NCI-H526 treated with DMSO at 0.1 percent for 48 hours (cell line): ENCODE measurements at regions not wholly inside any gene's neighbourhood (a gene's known extent, or its start where the extent isn't known, plus 50 kb on each side); places are given as distances from the start of the nearest gene placed in this dataset.

Experiments
- DNase-seq: peaks from one replicate; lab custom pipeline; 2025; lab: John Stamatoyannopoulos, UW

DNA sequence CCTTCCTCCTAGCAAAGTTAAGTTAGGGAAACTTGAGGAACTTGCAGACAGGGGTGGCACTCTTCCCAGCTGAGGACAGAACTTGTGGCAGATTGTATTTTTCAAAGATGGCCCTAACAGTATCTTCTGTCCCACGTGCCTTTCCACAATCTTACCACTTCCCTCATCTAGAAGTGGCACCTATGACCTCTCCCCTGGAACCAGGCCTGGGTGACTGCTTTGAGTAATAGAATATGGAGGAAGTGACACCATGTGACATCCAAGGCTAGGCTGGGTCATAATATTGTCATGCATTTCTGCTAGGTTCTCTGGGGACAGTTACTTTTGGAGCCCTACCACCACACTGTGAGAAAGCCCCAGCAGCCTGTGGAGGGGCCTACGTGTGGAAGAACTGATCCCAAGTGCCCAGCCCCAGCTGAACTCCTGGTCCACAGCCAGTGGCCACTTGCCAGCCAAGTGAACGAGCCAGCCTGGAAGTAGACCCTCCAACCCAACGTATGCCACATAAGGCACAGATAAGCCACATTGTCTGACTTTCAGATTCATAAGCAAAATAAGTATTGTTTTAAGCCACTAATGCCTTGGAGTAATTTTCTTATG lies 193.7 kb downstream of the PTPN20 start:
- DNase-seq, result no peak

DNA sequence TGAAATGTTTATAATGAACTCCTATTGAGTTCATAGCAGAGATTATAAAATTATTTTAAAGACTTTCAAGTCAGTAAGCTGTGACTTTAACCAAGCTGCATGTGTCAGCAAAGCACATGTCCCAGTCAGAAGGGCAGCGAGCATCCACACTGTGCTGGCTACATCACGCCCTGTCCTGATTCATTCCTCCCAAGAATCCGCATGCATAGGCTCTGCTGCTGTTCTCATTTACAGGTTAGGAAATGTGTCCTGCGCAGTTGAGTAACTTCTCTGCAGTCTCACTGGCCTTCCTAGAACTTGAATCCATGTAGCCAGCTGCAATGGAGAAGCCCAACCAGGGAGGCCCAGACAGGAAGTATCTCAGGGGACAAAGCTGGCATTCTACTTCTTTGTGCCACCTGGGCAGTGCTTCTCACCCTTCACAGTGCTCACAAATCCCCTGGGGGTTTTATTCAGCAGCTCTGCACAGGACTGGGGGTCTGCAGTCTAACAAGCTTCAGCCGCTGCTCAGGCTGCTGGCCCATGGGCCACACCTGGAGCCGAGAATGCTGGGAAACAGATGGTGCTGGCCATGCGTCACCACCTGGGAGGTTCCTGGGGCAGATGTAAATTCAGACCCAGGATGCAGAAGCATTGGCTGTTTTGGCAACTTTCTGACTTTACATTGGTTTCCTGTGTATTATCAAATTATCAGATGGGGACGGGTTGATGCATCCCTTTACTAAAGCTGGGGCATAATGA lies 192.8 kb upstream of the GDF10 start:
- DNase-seq, result no peak

DNA sequence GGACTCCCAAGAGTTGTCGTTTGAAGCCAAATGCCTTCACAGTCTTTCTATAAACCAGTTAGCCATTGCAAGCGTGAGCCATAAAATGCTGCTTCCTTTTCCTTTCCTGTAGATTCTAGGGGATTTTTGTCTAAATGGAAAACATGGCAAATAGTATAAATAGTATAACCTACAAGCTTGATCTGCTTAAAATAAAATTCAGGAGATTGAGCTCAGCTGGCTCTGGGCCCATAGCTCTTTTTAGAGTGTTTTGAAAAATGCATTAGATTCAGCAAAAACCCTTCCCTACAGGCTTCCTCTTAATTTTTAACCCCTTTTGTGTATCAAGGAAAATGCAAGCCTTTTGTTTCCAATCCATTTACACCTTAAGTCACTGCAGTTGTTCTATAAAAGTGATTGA lies 190.1 kb upstream of the GDF10 start:
- no peak for DNase-seq

DNA sequence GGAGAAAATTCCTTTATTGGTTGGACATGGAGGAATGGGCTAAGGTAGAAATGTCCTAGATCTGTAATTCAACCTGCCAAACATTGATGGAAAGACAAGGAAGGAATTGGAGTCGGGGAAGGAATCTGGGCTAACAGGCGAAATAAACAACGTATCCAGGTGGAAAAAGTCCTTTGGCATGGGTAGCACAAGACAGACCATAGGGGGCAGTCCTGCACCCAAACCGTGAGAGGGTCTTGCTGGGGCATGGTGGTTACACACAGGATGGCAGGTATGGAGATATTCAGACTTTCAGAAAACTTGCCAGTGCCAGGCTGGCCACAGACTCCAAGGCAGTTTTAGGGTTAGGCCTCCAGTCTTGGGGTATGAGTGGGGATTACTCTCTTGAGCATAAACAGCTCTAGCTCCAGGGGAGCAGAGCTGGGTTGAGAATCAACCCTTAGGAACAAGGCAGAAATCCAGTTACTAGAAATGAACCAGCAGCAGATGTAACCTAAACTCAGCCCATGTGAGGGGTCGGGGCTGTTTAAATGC lies 188.6 kb upstream of the GDF10 start:
- DNase-seq, result no peak

DNA sequence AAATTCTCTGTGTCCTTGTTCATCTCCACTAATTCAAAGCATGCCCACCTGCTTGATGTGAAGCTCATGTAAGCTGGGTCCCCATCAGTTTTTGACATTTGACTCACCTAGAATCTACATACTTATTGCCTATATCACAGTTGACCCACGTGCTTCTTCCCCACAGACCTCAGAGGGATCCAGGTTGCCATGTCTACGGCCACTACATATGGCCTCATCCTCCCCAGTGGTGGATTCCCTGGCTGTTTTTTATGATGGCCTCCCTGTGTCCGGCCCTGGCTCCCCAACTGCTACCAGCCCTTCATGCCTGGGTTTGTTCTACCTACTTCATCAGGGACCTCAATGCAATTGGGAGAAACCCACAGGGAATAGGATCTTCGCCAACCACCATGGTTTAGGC lies 187.4 kb upstream of the GDF10 start:
- DNase-seq, result no peak

DNA sequence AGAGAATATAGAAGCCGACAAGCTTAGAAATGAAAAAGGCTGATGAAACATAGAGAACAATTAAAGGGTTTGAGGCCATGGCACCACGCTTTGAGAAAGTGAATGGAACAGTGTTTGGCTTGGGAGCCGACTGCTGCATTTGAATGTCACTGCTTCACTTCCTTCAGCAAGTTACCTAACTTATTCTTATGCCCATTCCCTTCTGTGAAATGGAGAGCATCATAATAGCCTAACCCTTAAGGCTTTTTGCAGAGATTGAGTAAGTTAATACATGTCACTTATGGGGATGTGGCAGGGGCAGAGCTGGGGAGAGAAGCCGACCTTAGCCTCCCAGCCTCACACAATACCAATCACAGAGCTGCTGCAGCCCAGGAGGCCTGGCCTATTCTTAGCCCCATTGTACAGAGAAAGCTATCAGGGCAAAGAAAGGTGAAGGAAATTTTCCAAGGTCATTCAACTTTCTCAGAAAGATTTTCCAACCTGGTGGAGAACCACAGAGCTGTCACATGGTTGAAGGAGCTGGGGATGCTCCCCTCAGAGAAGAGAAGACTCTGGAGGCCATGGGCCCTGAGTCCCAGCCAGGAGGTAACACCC lies 186.0 kb upstream of the GDF10 start:
- no peak for DNase-seq

DNA sequence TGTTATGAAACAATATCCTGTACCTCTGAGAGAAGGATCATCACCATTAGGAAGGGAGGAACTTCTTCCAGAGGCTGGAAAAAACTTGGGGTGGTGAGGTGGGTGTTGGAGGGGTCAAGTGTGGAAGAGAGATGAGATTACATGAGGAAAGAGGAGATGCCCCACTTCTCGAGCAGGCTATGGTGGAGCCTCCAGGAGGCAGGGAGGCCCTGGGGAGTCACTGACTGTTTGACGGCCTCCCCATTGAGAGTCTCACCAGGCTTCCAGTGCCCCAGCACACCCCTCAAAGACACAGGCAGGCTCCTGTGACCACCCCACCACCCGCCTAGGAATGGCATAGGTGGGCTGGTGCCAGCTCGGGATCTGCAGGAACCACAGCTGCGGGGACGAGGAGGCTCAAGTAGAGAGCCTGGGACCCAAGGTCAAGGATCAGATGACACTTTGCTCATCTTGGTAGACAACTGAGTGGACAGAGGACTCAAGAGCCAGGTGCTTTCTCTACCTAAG lies 185.3 kb upstream of the GDF10 start:
- DNase-seq, result no peak

DNA sequence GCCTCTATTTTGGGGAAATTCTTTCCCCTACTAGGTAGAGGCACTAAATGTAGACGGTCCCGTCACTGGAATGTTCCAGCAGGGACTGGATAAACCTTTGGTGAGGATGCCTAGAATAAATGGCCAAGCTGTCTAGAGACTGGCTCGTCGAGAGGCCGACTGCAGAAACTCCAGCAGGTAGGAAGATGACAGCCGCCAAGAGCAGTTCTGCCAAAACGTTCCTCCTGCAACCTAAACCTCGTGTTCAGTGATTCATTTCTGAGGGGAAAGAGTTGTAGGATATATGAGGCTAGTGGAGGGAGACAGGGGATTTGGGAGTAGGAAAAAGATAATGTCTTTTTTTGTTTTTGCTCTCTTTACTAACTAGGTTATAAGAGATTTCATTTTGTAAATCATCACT lies 184.7 kb upstream of the GDF10 start:
- DNase-seq, result no peak

DNA sequence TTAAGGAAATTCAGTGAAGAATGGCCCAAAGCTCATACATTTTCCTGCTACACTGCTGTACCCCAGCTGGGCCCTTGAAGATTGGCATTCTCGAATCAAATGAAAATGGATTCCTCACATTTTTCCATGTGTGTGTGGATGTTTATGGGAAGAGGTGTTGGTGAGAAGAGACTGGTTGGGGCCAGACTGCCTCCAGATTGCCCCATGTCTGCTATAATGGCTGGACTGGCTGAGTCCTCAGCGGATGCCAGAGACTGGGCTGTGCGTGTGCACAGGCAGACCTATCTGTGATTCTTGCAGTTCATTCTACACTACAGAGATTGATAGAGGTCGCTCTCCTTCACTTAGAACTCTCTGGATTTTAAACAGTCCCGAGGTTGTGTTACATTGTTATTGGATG lies 183.6 kb upstream of the GDF10 start:
- DNase-seq, result no peak

DNA sequence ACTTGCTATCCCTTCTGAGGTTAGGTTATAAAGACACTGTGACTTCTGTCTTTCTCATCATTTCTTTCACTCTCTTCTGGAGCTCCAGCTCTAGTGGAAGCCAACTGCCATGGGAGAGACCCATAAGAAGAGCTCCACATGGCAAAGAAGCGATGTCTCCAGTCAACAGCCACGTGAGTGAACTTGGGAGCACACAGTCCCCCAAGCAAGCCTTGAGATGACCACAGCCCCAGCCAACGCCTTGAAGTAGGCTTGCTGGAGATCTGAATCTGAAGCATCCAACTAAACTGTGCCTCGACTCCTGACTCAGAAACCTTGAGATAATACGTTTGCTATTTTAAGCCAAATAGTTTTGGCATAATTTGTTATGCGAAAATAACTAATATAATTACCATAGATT lies 181.7 kb upstream of the GDF10 start:
- no peak for DNase-seq

DNA sequence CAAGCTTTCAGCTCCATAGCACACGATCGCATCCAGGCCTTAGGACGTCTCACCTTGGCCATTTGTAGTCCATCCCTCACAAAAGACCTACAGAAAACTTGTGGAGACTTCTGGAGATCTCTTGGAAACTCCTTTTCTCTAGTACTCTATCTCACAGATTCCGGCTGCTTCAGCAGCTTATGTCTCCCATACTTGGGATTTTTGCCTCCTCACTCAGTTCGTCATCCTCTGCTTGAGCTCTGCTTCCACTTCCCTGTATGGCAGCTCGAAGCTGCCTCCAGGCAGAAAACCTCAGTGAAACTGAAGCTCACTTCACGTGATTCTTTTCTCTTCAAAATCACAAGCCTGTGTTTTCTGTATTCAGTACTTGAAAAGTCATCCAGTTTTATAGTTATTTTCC lies 178.7 kb upstream of the GDF10 start:
- DNase-seq, result no peak

DNA sequence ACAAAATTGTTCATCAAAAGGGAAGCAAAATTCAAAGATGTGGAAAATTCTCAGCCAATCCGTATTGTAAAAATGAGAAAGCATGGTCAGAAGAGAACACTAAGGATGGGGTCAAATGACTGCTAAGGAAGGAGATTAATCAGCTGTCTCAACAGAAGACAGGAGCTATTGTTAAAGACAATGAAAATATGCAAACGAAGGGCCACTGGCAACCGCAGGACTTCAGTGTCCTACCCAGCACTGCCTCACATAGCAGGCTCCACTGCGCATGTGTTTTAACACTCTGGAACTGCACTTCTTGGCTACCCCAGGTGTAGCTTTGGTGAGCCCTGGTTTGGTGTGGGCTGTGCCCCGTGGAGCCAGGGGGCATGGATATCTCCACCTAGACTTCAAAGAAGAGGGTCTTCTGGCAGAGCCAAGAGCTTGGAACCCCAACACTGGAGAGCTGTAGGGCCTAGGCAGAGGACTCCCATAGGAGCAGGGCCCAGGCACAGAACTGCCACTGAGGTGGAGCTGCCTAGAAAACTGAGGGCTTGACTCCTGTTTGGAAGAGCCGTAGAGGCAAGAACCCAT lies 176.2 kb upstream of the GDF10 start:
- DNase-seq, result no peak

DNA sequence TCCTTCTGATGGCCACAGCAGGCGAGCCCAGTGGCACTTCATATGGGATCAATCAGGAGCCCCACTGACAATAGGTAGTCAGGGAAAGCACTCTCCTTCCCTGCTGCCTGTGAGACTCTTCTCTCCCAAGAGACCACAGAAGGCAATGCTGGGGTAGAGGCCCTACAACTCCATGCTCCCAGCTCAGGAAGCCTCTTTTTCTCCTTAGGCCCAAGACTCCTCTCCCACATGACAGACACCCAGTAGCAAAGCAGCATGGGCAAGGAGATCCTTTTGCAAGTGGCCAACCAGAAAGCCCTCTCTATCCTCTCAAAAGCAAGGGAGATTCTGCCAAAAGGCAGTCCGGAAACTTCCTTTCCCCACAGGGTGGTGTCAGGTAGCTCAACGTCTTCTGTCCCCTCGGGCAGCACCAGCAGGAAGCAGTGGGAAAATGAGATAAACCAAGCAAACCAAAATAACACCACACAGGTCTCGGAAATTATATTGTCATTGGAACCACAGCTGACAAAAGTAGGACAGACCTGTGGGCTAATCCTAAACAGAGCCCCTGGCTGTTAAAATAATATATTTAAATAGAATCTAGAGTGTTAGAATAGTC lies 172.7 kb upstream of the GDF10 start:
- no peak for DNase-seq

DNA sequence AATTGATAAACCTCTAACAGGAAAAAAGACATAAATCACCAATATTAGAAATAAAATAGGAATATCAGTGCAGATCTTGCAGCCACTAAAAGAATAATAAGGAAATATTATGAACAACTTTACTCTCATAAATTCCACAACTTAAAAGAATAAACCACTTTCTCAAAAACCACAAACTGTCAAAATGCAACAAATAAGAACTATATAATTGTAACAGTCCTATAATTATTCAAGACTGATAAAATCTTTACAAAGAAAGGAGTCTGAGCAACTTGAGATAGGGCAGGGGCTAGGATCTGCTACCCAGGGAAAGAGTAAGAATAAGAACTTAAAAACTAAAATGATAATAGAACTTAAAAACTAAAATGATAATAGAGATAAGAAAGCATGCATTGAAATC lies 169.5 kb upstream of the GDF10 start:
- DNase-seq, result no peak

DNA sequence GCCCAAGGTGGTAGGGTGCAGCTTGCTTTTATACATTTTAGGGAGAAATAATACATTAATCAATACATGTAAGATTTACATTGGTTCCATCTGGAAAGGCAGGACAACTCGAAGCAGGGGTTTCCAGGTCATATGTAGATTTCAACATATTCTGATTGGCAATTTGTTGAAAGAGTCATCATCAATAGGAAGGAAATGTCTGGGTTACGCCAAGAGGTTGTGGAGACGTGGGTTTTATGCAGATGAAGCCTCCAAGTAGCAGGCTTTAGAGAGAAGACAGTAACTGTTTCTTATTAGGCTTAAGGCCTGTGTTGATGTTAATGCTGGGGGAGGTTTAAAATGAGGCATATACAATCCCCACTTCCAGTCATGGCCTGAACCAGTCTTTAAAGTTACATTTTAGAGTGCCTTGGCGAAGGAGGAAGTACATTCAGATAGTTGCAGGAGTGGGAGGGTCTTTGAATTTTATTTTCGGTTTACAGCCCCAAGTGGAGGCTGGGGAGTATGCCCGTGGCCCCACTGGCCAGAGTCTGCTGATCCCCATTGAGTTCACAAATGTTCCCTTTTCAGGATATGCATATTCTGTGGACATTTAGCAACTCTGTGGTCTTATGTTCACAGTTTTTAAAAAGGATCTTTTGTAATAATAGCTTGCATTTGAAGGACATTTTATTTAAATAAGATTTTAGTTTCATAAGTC lies 166.0 kb upstream of the GDF10 start:
- DNase-seq, result no peak

DNA sequence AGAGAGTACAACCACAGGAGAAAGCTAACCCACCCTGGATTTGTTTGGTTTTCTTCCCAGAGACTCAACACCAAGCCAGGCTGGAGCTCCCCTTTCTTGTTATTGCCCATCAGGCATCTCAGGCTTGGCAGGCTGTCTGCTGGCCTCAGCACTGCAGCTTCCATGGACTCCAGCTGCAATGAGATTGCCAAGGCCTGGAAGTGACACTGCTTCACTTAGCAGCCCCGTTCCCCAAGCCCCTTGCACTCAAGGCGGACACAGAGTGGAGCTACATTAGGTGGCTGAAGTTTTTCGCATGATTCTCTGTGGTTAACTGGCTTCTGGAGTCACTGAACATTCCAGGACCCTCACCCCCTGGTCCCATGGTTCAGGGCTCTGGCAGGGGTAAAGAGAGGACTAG lies 163.1 kb upstream of the GDF10 start:
- no peak for DNase-seq

DNA sequence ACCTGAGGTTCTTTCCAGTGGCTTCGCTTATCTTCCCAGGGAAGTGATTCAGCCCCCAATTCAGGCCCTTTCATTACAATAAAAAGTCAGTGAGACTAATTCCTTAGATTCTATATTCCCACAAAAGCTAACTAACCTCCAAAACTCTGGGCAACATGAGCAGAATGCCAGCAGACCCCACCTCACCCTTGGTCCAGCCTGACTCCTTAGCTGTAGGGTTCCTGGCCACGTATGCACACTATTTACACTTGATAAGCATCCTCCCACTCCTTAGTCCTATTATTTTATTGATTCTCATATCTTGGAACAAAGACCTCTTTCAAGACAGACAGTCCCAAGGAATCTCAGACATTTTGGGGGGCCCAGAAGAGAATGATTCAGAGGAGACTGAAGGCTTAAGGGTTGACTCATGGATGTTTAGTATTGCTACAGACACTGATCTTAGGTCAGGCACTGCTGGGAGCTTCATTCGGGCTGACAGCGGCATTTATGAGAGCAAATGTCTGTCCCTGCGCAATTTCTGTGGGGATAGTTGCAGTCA lies 162.6 kb upstream of the GDF10 start:
- DNase-seq, result no peak

DNA sequence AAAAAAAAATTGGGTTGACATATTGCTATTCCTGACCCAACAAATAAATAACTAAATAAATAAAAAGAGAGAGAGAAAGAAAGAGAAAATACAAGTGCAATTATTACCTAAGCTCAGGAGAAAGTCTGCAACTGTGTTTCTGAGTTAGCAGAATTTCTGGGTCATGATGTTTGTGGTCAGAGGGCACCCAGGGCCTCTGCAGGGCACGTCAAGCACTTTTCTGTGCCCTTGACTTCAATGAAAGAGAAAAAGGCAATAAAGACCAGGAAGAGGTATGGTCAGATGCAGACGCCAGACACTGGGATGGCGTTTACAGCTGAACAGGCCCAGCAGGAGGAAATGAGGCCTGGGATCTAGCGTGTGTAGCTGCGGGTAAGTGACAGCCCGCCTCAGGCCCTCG lies 160.9 kb upstream of the GDF10 start:
- no peak for DNase-seq

DNA sequence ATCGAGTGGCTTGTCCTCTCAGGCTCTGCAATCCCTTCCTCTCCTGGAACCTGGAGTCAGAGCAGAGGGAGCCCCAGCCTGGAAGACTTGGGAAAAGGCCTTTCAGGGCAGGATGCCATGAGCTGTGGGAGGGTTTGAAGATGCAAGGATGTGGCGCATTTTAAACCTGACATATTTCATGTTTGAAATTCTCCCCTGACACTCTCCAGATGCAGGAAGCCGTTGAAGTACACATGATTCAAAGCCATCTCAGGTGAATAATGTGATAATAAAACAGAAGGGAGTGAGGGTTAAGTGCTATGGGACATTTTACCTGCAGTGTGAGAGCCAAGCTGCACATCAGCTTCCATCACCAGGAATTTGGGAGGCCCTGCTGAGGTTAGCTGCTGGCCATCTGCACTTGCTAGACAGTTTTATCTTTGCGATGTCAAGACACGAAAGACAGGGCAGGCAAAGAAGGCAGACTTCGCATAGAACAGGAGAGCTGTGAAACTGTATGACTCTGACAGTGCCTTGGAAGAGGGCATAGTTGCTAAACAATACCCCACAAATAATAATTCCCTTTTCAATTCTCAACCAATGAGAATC lies 159.1 kb upstream of the GDF10 start:
- DNase-seq, result no peak

DNA sequence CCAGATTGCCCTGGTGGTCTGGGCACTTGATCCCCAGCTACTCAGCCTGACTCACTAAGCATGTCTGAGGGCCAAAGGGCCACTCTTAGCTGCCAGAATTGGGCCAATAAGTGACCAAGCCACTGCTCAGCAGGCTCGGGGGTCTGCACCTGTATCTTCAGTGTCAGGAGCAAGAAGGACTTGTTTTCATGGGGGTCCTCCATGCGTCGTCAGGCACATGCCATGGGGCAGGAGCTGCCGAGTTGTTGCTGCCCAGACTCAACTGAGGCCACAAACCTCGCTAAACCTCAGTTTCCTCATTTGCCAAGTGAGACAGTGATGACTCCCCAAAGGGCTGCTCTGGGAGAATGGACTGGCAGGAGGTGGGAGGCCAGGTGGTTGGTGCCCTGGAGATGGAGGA lies 158.6 kb upstream of the GDF10 start:
- no peak for DNase-seq

DNA sequence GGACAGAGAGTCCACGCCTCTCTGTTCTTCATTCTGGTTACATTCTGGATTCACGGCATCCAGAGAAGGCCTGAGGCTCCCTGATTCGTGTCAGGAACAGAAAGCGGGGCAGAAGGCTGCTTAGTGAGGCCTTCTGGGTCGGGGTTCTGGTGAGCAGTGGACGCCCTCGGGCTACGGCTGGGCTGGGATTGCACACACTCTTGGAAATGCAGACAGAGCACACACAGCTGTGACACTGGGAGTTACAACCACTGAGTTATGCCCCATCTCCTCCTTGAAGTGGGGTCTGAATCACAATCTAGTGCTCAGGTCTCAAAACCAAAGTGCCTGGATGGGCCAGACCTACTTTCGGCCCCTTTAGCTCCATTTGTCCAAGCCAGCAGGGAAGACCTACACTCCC lies 156.9 kb upstream of the GDF10 start:
- DNase-seq, result no peak
